Amniotic epithelial cell (primary cell): ENCODE measurements at regions not wholly inside any gene's neighbourhood (a gene's known extent, or its start where the extent isn't known, plus 50 kb on each side); places are given as distances from the start of the nearest gene placed in this dataset.
"Not testable (repeated sequence)": the region's sequence is repeated elsewhere in the genome, so short reads cannot be mapped to it uniquely, and the experiment has no call there.

ENCODE experiments used
- DNase-seq: peaks from one replicate; pipeline ENCODE4 v3.0.0-alpha.2; 2010; ENCODE audit warnings: low read depth

GRCh38 chr12:30345744-30346471 lies 349.8 kb downstream of the IPO8 start:
- DNase-seq: no peak

DNA sequence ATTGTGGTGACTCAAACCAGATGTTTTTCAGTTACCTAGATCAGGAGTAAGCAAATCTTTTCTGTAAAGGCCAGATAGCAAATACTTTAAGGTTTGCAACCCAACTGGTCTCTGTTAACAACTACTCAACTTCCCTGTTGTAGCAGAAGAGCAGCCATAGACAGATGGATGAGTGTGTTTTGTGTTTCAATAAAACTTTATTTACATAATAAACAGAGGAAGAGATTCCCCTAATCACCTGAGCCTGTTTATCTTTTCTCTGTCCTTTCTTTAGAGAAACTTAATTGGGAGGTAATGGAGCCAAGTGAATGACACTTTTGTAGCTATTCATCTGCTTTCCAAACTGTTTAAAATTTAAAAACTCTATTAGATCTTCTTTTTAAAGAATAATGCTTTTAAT lies 365.1 kb downstream of the IPO8 start:
- DNase-seq: no peak

DNA sequence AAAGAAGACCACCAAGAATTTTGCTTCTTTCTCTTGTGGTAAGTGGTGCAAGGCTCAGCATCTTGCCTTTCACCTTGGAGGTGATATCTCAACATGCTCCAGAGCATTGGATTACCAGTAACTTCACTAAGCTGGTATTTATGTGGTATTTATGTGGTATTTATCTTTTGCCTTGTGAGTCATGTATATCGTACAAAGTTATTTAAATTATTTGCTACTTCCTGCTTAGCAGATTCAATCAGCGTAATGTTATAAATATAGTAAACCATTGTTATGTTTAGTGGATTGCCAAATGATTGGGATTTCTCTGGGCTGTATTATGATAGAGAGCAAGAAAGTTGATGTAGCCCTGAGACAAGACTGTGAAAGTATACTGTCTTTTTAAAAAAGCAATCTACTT lies 366.4 kb downstream of the IPO8 start:
- DNase-seq: peak; percentile 17

DNA sequence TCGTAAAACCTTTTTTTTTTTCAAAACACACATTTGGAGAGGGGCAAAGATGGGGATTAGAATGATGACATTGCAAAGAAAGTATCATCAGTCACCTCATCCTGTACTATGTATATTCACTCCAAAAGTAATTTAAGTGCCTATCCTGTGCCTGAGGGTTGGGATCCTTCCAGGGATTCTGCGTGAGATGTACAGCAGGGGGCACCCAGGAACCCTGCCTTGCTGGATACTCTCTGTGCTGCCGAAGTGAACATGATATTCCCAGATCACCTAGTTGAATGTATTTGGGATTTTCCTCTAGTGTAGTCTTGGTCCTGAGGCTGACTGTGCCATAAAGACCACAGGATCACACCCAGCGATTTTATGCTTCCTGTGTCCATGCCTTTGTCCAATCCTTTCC lies 372.7 kb downstream of the IPO8 start:
- no peak for DNase-seq

DNA sequence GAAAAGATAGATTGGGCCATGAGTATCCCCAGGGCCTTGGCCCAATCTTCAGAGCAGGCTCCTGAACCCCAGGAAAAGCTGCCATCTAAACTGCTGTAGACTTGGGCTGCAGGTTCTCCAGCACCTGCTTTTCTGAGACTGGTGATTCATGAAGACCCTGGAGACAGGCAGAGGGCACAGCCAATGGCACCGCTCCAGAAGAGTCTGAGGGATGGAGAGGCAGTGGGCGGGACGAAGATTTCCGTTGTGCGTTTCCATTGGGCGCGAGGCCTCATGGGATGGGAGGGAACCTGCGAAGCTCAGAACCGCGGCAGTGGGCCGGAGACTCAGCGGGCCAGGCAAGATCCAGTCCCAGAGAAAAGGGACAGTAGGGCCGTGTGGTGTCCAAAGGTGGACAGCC lies 375.1 kb downstream of the IPO8 start:
- DNase-seq: no peak

GRCh38 chr12:30314506-30315100 lies 381.1 kb downstream of the IPO8 start:
- no peak for DNase-seq

GRCh38 chr12:30308010-30308717 lies 387.5 kb downstream of the IPO8 start:
- no peak for DNase-seq

- DNase-seq: no peak
Observed at GRCh38 chr12:30304528-30304927, 391.1 kb downstream of the IPO8 start.

- DNase-seq: no peak
Observed at GRCh38 chr12:30301291-30301690, 394.4 kb downstream of the IPO8 start.

DNA sequence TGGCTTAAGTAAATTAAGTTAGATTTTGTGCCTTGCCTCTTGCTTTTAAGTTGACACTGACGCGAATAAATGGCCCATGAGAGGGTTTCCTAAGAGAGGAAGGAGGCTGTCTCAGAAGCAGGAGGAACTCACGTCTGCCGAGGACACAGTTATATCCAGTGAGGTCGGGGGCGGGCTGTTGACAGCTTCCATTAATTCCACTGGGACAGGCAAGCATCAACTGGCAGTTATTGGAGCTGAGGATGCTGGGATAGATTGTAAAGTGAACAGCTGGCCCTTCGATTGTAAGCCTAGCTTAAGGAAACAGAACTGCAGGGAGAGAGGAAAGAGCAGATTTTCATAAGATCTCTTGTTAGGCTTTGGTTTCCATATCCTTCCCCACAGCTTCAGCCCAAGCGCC lies 399.2 kb downstream of the IPO8 start:
- no peak for DNase-seq

GRCh38 chr12:30286345-30286926 lies 409.2 kb downstream of the IPO8 start:
- peak; percentile 33 for DNase-seq

GRCh38 chr12:30278401-30278800 lies 417.3 kb downstream of the IPO8 start:
- DNase-seq: no peak

DNA sequence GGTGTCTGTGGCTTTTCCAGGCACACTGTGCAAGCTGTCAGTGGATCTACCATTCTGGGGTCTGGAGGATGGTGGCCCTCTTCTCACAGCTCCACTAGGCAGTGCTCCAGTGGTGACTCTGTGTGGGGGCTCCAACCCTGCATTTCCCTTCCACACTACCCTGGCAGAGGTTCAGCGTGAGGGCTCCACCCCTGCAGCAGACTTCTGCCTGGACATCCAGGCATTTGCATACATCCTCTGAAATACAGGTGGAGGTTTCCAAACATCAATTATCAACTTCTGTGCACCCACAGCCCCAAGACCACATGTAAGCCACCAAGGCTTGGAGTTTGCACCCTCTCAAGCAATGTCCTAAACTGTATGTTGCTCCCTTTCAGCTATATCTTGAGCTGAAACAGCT lies 423.2 kb downstream of the IPO8 start:
- DNase-seq: not testable (repeated sequence)

- no peak for DNase-seq
Observed at GRCh38 chr12:30269496-30269895, 426.2 kb downstream of the IPO8 start.

DNA sequence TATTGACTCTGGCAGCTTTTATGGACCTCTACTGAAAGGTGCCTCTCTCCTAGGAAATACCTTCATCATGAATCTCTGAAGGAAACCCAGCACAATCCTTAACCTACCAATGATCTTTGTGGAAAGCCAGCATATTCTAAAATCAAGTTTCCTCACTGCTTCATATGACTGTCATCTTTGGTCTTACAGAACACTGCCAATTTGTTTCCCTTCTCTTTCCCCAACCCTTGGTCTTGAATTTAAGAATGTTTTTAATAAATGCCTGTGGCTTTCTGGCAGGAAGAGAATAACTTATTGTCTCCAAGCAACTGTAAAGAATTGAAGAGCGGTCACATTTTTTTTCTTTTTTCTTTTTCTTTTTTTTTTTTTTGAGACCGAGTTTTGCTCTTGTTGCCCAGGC lies 427.6 kb downstream of the IPO8 start:
- DNase-seq: no peak

DNA sequence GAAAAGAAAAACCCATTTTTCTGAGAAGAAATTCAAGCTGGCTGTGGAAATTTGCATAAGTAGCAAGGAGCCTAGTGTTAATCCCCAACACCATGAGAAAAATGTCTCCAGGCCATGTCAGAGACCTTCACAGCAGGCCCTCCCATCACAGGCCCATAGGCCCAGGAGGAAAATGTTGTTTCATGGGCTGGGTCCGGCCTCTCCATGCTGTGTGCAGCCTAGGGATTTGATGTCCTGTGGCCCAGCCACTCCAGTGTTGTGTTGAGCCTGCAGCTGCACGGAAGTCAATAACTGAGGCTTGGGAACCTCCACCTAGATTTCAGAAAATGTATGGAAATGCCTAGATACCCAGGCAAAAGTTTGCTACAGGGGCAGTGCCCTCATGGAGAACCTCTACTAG lies 432.2 kb downstream of the IPO8 start:
- no peak for DNase-seq

DNA sequence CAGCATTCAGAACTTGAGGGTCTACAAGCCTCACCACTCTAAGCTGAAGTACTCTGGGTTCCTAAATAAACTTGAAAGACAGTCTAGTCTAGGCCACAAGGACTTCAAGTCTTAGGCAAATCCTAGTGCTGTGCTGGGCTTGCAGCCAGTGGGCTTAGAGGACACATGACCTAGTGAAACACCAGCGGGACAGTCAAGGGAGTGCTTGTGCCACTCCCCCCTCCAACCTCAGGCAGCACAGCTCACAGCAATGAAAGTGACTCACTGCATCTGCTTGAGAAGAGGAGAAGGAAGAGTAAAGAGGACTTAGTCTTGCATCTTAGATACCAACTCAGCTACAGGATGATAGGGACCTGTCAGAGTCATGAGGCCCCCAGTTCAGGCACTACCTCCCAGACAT lies 438.1 kb downstream of the IPO8 start:
- DNase-seq: no peak

GRCh38 chr12:30251546-30251945 lies 444.1 kb downstream of the IPO8 start:
- DNase-seq: no peak

DNA sequence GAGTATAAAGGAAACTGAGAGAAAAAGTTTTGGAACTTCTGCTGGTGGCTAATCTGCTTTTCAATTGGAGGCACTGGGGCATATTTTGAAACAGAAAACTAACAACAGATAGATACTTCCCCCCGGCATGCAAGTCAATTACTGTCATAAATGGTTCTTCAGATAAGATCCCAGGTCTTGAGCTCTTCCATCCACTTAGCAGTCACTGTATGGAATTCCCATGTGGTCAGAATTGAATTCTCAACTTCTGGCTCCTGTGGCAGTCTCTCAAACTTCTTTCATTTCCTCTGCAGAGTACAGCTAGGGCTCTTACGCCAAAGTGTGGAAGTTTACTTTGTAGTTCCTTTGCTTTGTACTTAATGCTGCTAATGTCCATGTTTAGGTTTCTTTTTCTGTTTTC lies 452.2 kb downstream of the IPO8 start:
- DNase-seq: no peak

DNA sequence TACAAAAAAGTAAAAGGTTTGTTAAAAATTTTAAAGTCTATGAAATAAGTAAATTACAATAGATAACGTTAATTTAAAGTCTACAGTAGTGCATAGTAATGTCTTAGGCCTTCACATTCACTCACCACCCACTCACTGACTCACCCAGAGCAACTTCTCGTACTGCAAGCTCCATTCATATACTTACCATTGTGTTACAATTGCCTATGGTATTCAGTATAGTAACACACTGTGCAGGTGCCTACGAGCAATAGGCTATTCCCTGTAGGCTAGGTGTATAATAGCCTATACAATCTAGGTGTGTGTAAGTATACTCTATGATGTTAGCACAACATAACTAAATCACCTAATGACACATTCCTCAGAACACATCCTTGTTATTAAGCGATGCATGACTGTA lies 435.3 kb upstream of the TMTC1 start:
- peak; percentile 1 for DNase-seq

DNA sequence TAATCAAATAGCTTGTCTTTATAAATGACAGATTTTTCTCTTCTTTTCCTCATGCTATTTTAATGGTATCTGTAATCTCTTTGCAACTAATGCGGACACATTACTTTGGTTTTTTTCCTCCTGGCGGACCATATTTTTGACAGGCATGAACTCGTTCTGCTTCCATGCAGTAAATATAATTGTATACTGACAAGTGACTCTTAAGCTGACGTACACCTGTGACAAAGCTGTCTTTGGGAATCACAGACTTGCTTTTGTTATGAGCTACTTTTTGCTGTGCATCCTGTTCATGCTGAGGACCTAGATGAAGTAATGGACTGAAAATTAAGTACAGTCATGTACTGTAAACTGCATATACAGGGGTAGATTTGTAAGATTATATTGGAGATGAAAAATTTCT lies 434.3 kb upstream of the TMTC1 start:
- no peak for DNase-seq

- no peak for DNase-seq
Observed at GRCh38 chr12:30213166-30213565, 429.4 kb upstream of the TMTC1 start.

DNA sequence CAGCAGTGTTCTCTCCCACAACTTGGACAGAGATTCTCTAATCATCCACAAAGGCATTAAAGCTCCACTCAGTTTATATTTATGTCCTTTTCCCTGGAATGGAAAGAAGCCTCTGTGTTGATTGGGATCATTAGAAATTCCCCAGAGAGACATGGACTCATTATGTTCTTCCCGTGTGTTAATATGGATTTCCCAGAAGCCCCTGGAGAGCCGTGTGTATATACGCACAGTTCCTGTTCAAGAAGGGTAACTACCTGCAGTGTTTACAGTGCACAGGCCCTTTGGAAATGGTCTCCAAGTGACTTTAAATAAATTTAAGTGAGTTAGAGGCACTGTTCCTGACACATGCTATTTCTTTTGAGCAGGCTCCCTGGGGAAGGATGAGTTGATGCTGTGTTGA lies 428.0 kb upstream of the TMTC1 start:
- DNase-seq: no peak
